IPS-20b (cell line): ENCODE measurements at regions not wholly inside any gene's neighbourhood (a gene's known extent, or its start where the extent isn't known, plus 50 kb on each side); places are given as distances from the start of the nearest gene placed in this dataset.

Experiments
- H3K27ac ChIP-seq: one replicate; pipeline ENCODE4 v1.5.1; 2013; ENCODE audit warnings: low read length
- H3K27me3 ChIP-seq: 2 replicates; pipeline ENCODE4 v1.6.1; 2013; ENCODE audit warnings: mild to moderate bottlenecking, low read length, inconsistent platforms; ENCODE audit not compliant: insufficient read depth
- H3K36me3 ChIP-seq: 2 replicates; pipeline ENCODE4 v1.6.1; 2013; ENCODE audit warnings: low read depth, mild to moderate bottlenecking, inconsistent platforms, low read length, moderate library complexity; ENCODE audit not compliant: insufficient read depth
- H3K4me1 ChIP-seq: 2 replicates; pipeline ENCODE4 v1.6.1; 2013; ENCODE audit warnings: mild to moderate bottlenecking, control low read depth, inconsistent platforms, low read length, moderate library complexity; ENCODE audit not compliant: insufficient read depth
- H3K4me3 ChIP-seq: 2 replicates; pipeline ENCODE4 v1.5.1; 2013; ENCODE audit warnings: mild to moderate bottlenecking, low read length, inconsistent platforms
- H3K9ac ChIP-seq: 2 replicates; pipeline ENCODE4 v1.6.1; 2013; ENCODE audit warnings: low read depth, mild to moderate bottlenecking, inconsistent platforms, low read length, moderate library complexity
- H3K9me3 ChIP-seq: 2 replicates; pipeline ENCODE4 v1.6.1; 2013; ENCODE audit warnings: mild to moderate bottlenecking, low read depth, low read length, inconsistent platforms; ENCODE audit not compliant: insufficient read depth

- Histone ChIP-seq H3K27ac (no peak overlapping the region), H3K4me3 (no peak overlapping the region), H3K4me1 (no peaks in the 10 kb centered on the region), H3K27me3 (no peaks in the 10 kb centered on the region), H3K36me3 (no peaks in the 10 kb centered on the region), H3K9me3 (peaks cover 20% of the 10 kb centered on the region), H3K9ac (no peak overlapping the region)
Observed at GRCh38 chr7:45993621-45994020, 72.5 kb upstream of the IGFBP3 start.

DNA sequence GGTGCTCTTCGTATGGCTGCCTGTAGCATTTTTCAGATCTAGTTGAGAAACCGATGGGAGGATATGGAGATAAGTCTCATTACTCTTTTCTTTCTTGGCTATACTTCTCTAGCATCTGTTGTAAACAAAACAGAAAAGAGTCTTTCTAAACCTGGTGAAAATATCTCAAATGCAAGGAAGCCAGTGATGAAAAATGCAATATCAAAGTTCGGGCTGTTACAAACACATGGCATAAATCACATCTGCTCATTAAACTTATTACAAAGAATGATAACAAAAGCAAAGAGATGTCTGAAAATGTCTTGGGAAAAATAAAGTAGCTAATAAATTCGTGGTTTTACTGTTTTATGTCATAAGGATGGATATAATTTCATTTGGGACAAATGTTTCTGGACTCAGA, 71.8 kb upstream of the IGFBP3 start:
- Histone ChIP-seq H3K36me3 (no peaks in the 10 kb centered on the region), H3K4me1 (no peaks in the 10 kb centered on the region), H3K27ac (no peak overlapping the region), H3K9ac (no peak overlapping the region), H3K27me3 (no peaks in the 10 kb centered on the region), H3K9me3 (peaks cover 18% of the 10 kb centered on the region), H3K4me3 (no peak overlapping the region)

GRCh38 chr7:45990276-45990675, 69.2 kb upstream of the IGFBP3 start:
- H3K36me3 ChIP-seq, result no peaks in the 10 kb centered on the region
- H3K27me3 ChIP-seq, result no peaks in the 10 kb centered on the region
- no peak overlapping the region for H3K9ac ChIP-seq
- no peaks in the 10 kb centered on the region for H3K9me3 ChIP-seq
- no peaks in the 10 kb centered on the region for H3K4me1 ChIP-seq
- no peak overlapping the region for H3K4me3 ChIP-seq
- H3K27ac ChIP-seq, result no peak overlapping the region

DNA sequence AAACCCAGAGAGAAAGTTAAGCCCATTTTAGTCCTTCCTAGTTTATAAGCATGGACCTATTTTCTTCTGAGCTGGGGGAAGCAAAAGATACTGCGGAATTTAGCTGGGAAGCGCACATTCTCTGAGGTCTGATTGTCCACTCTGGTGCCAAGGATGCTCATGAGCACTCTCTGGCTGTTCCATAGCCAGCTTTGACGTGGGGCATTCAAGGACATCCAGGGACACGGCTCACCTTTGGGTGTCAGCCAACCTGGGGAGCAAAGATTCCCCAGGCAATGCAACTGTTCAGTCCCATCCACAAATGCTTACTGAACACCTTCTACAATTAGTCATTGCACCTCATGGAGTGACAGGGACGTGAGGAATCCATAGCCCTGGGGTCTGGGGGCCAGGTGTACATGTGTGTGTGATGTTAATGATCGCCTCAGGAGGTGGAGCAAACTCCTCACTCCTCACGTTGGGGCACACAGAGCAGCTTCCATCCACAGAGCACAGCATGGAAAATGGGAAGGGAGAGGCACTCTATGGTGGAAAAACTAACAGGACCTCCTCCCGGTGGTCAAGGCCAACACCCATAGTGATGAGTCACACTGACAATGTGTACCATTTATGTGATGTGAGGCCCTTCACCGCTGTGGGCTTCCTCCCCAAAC, 67.5 kb upstream of the IGFBP3 start:
- Histone ChIP-seq H3K36me3 (no peaks in the 10 kb centered on the region), H3K9ac (no peak overlapping the region), H3K4me3 (no peak overlapping the region), H3K9me3 (no peaks in the 10 kb centered on the region), H3K27ac (no peak overlapping the region), H3K4me1 (no peaks in the 10 kb centered on the region), H3K27me3 (no peaks in the 10 kb centered on the region)

GRCh38 chr7:45987521-45988290, 66.6 kb upstream of the IGFBP3 start:
- H3K4me1 ChIP-seq, result no peaks in the 10 kb centered on the region
- no peak overlapping the region for H3K4me3 ChIP-seq
- H3K9me3 ChIP-seq, result no peaks in the 10 kb centered on the region
- no peak overlapping the region for H3K9ac ChIP-seq
- H3K27ac ChIP-seq, result no peak overlapping the region
- H3K27me3 ChIP-seq, result no peaks in the 10 kb centered on the region
- H3K36me3 ChIP-seq, result no peaks in the 10 kb centered on the region

GRCh38 chr7:45986355-45987298, 65.6 kb upstream of the IGFBP3 start:
- Histone ChIP-seq H3K27ac (no peak overlapping the region), H3K4me3 (no peak overlapping the region), H3K9ac (no peak overlapping the region), H3K36me3 (no peaks in the 10 kb centered on the region), H3K4me1 (no peaks in the 10 kb centered on the region), H3K27me3 (no peaks in the 10 kb centered on the region), H3K9me3 (peaks cover 9% of the 10 kb centered on the region)

- H3K4me1 ChIP-seq, result no peaks in the 10 kb centered on the region
- no peaks in the 10 kb centered on the region for H3K36me3 ChIP-seq
- H3K27me3 ChIP-seq, result no peaks in the 10 kb centered on the region
- no peak overlapping the region for H3K9ac ChIP-seq
- no peak overlapping the region for H3K27ac ChIP-seq
- H3K4me3 ChIP-seq, result no peak overlapping the region
- H3K9me3 ChIP-seq, result peaks cover 10% of the 10 kb centered on the region
Observed at GRCh38 chr7:45985902-45986301, 64.8 kb upstream of the IGFBP3 start.

GRCh38 chr7:45984386-45985295, 63.6 kb upstream of the IGFBP3 start:
- no peaks in the 10 kb centered on the region for H3K36me3 ChIP-seq
- H3K4me1 ChIP-seq, result no peaks in the 10 kb centered on the region
- H3K9ac ChIP-seq, result no peak overlapping the region
- H3K27me3 ChIP-seq, result no peaks in the 10 kb centered on the region
- H3K4me3 ChIP-seq, result no peak overlapping the region
- no peak overlapping the region for H3K27ac ChIP-seq
- H3K9me3 ChIP-seq, result peaks cover 10% of the 10 kb centered on the region

DNA sequence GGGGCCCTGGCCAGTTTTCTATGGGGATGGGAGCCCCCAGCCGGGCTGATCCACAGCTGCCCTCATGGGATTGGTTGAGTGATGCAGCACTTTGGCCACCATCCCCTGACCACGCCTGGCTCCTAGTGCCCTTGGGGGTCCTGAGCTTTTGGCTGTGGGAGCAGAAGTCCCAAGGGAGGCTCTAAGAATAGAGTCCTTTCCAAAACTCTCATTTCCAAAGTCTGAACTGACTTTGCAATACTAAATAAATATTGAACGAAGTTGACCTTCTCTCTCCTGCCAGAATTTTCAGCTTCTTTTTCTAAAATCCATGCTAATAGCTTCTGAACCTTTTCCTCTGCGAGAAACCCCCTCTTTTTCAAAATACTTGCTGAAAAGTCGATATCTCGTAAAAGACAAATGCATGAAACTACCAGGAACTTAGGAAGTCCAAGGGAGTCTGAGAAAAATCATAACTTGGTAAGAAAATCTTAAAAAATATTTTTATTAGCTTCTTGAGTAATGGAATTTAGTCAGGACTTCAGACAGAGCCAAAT, 62.7 kb upstream of the IGFBP3 start:
- H3K9ac ChIP-seq, result no peak overlapping the region
- H3K9me3 ChIP-seq, result peaks cover 10% of the 10 kb centered on the region
- peaks cover 2% of the 10 kb centered on the region; the same call in 1 of the 2 replicates for H3K4me1 ChIP-seq
- H3K4me3 ChIP-seq, result no peak overlapping the region
- H3K27me3 ChIP-seq, result no peaks in the 10 kb centered on the region
- no peaks in the 10 kb centered on the region for H3K36me3 ChIP-seq
- no peak overlapping the region for H3K27ac ChIP-seq

- H3K9ac ChIP-seq, result no peak overlapping the region
- H3K4me1 ChIP-seq, result peaks cover 4% of the 10 kb centered on the region; the same call in 1 of the 2 replicates
- H3K27ac ChIP-seq, result no peak overlapping the region
- no peaks in the 10 kb centered on the region for H3K27me3 ChIP-seq
- peaks cover 10% of the 10 kb centered on the region for H3K9me3 ChIP-seq
- no peak overlapping the region for H3K4me3 ChIP-seq
- H3K36me3 ChIP-seq, result no peaks in the 10 kb centered on the region
Observed at GRCh38 chr7:45982907-45983719, 62.0 kb upstream of the IGFBP3 start.
